ENCODE measurements at regions not wholly inside any gene's neighbourhood (a gene's known extent, or its start where the extent isn't known, plus 50 kb on each side); places are given as distances from the start of the nearest gene placed in this dataset.

- WGBS, 2 experiments (ENCODE audit: extremely low coverage in 1 of 2, insufficient coverage in 1 of 2, insufficient read length in 1 of 2, insufficient replicate concordance in 2 of 2, low coverage in 1 of 2, low lambda C conversion rate in 2 of 2, missing lambda C conversion rate in 1 of 2): 94% methylated on average over 5 of the region's 5 CpGs; no CpG with 5 or more reads in 1 of the 2 experiments
- H3K4me2 ChIP-seq (ENCODE audit: insufficient read depth in 1 of 2, low read depth in 2 of 2, low read length in 2 of 2): no peak overlapping the region
- no peak overlapping the region for H3K9ac ChIP-seq (replicated peaks in 1 of 4; ENCODE audit: extremely low read depth in 1 of 4, low read depth in 3 of 4, low read length in 3 of 4)
- no peaks in the 10 kb centered on the region for H3K36me3 ChIP-seq (ENCODE audit: control insufficient read depth in 2 of 4, insufficient read depth in 4 of 4, low read length in 3 of 4)
- CTCF ChIA-PET (ENCODE audit: partially characterized antibody): no interaction called here
- H3K4me3 ChIP-seq (ENCODE audit: extremely low read depth in 1 of 4, insufficient read depth in 2 of 4, low read depth in 3 of 4, low read length in 4 of 4): no peak overlapping the region
- H3K4ac ChIP-seq (replicated peaks; ENCODE audit: insufficient read length, low read depth, low read length): no peak overlapping the region
- H3K27me3 ChIP-seq (replicated peaks in 1 of 4; ENCODE audit: control insufficient read depth in 3 of 4, extremely low read depth in 1 of 4, insufficient read depth in 3 of 4, low read length in 3 of 4): no peaks in the 10 kb centered on the region
- no peak overlapping the region for H2AK5ac ChIP-seq (ENCODE audit: low read depth, low read length)
- no peaks in the 10 kb centered on the region for H4K20me1 ChIP-seq (replicated peaks in 1 of 2; ENCODE audit: control insufficient read depth in 1 of 2, insufficient read depth in 2 of 2, low read length in 2 of 2)
- H3K23me2 ChIP-seq (ENCODE audit: low read depth, low read length): no peaks in the 10 kb centered on the region
- H4K8ac ChIP-seq (ENCODE audit: extremely low read depth, insufficient read depth, low read length): no peak overlapping the region
- no peak overlapping the region for H2AFZ ChIP-seq (ENCODE audit: low read length)
- no peak overlapping the region for H3K14ac ChIP-seq (ENCODE audit: insufficient read length)
- H4K91ac ChIP-seq (replicated peaks; ENCODE audit: insufficient read length, low read length): no peak overlapping the region
- no peak overlapping the region for H2BK15ac ChIP-seq (ENCODE audit: low read length)
- H3K27ac ChIP-seq (ENCODE audit: low read depth, low read length): no peak overlapping the region
- DNase-seq (ENCODE audit: low read depth in 1 of 2, low spot score in 2 of 2): no peak
- no peak overlapping the region for H2BK20ac ChIP-seq (ENCODE audit: low read length)
- POLR2A ChIA-PET (ENCODE audit: partially characterized antibody): no interaction called here
- FAIRE-seq: no peak
- no peak overlapping the region for H3K18ac ChIP-seq (ENCODE audit: extremely low read depth, low read length)
- no peak overlapping the region for H3K23ac ChIP-seq (ENCODE audit: insufficient read length)
- H2BK5ac ChIP-seq (ENCODE audit: low read depth, low read length): no peak overlapping the region
- H4K5ac ChIP-seq (ENCODE audit: insufficient read length, low read depth, low read length): no peak overlapping the region
- no peaks in the 10 kb centered on the region for H3K79me1 ChIP-seq (ENCODE audit: low read depth, low read length)
- no peaks in the 10 kb centered on the region for H3K9me3 ChIP-seq (ENCODE audit: insufficient read depth in 2 of 2, low read depth in 1 of 2, low read length in 1 of 2)
- no peak overlapping the region for H2BK120ac ChIP-seq (replicated peaks; ENCODE audit: low read depth, low read length)
- H2BK12ac ChIP-seq (ENCODE audit: low read depth, low read length): no peak overlapping the region
- no peaks in the 10 kb centered on the region for H3K79me2 ChIP-seq (ENCODE audit: control insufficient read depth in 1 of 2, insufficient read depth in 2 of 2, low read length in 2 of 2)
- H3K4me1 ChIP-seq (replicated peaks in 1 of 4; ENCODE audit: control insufficient read depth in 3 of 4, insufficient read depth in 4 of 4, low read length in 3 of 4): no peaks in the 10 kb centered on the region
- no peak overlapping the region for H3K56ac ChIP-seq (replicated peaks; ENCODE audit: insufficient read length, low read depth, low read length)
- no peak for TF ChIP-seq SRF (IDR thresholded peaks at IDR 0.05; ENCODE audit: low read depth, low read length)
- no peak for TF ChIP-seq SIRT6 (IDR thresholded peaks at IDR 0.05; ENCODE audit: low read length)
- no peak for TF ChIP-seq POLR2A (IDR thresholded peaks at IDR 0.05; ENCODE audit: control extremely low read depth in 1 of 2, low read depth in 2 of 2, low read length in 2 of 2)
Measured at GRCh38 chr13:105906746-105907145, 628.7 kb downstream of the EFNB2 start.
